SK-N-SH treated with all-trans-retinoic acid at 6 μM for 48 hours (cell line): ENCODE measurements at regions not wholly inside any gene's neighbourhood (a gene's known extent, or its start where the extent isn't known, plus 50 kb on each side); places are given as distances from the start of the nearest gene placed in this dataset.

Experiments used
- ATAC-seq: fragments of 200-7000 bp; cut with Tn5 transposase; 3 replicates; pipeline ENCODE4 v1.9.1; 2020; ENCODE audit warnings: mild to moderate bottlenecking, moderate library complexity
- ARNTL ChIP-seq: fragments of 450-650 bp; formaldehyde crosslinking; IDR thresholded peaks from 2 replicates; pipeline ENCODE4 v1.5.0; 2020; ENCODE audit warnings: low read depth, mild to moderate bottlenecking, moderate library complexity, borderline replicate concordance
- BACH2 ChIP-seq: fragments of 250-450 bp; sonication (Bioruptor Pico); IDR thresholded peaks from 2 replicates; pipeline ENCODE4 v1.9.0; 2021; ENCODE audit warnings: mild to moderate bottlenecking, borderline replicate concordance
- CSDC2 ChIP-seq: fragments of 250-450 bp; sonication (Bioruptor Pico); IDR thresholded peaks from 2 replicates; pipeline ENCODE4 v1.5.0; 2020; ENCODE audit warnings: mild to moderate bottlenecking, moderate library complexity
- ESRRG ChIP-seq: fragments of 250-450 bp; sonication (Bioruptor Pico); IDR thresholded peaks from 2 replicates; pipeline ENCODE4 v1.6.1; 2021; ENCODE audit warnings: mild to moderate bottlenecking
- GLIS3 ChIP-seq: fragments of 250-450 bp; sonication (Bioruptor Pico); IDR thresholded peaks from 2 replicates; pipeline ENCODE4 v1.5.0; 2020; ENCODE audit warnings: mild to moderate bottlenecking, moderate library complexity
- ISL1 ChIP-seq: fragments of 250-450 bp; sonication (Bioruptor Pico); IDR thresholded peaks from 2 replicates; pipeline ENCODE4 v2.1.2; 2022; ENCODE audit warnings: mild to moderate bottlenecking, moderate library complexity
- OSR1 ChIP-seq: fragments of 250-450 bp; sonication (Bioruptor Pico); IDR thresholded peaks from 2 replicates; pipeline ENCODE4 v1.8.0; 2022; ENCODE audit warnings: moderate library complexity, mild to moderate bottlenecking, inconsistent platforms
- PPARA ChIP-seq: fragments of 250-450 bp; sonication (Bioruptor Pico); IDR thresholded peaks from 2 replicates; pipeline ENCODE4 v1.5.0; 2020; ENCODE audit warnings: mild to moderate bottlenecking, borderline replicate concordance
- RARB ChIP-seq: fragments of 250-450 bp; sonication (Bioruptor Pico); IDR thresholded peaks from 2 replicates; pipeline ENCODE4 v1.8.0; 2021; ENCODE audit warnings: mild to moderate bottlenecking, moderate library complexity
- TCF4 ChIP-seq: fragments of 250-450 bp; sonication (Bioruptor Pico); IDR thresholded peaks from 2 replicates; pipeline ENCODE4 v1.8.0; 2021; ENCODE audit warnings: mild to moderate bottlenecking, moderate library complexity, borderline replicate concordance
- TOX ChIP-seq: fragments of 250-450 bp; sonication (Bioruptor Pico); IDR thresholded peaks from 2 replicates; pipeline ENCODE4 v1.8.0; 2021; ENCODE audit warnings: mild to moderate bottlenecking, moderate library complexity, borderline replicate concordance
- ZFP3 ChIP-seq: fragments of 250-450 bp; sonication (Bioruptor Pico); IDR thresholded peaks from 2 replicates; pipeline ENCODE4 v1.5.0; 2020; ENCODE audit warnings: mild to moderate bottlenecking, moderate library complexity
- ZFP30 ChIP-seq: fragments of 450-650 bp; formaldehyde crosslinking; IDR thresholded peaks from 2 replicates; pipeline ENCODE4 v1.5.0; 2022; ENCODE audit warnings: mild to moderate bottlenecking, moderate library complexity
- ZNF565 ChIP-seq: fragments of 450-650 bp; formaldehyde crosslinking; conservative IDR thresholded peaks from 2 replicates; pipeline ENCODE4 v1.5.0; 2020; ENCODE audit warnings: low read depth, mild to moderate bottlenecking, moderate library complexity
- ZNF8 ChIP-seq: fragments of 450-650 bp; formaldehyde crosslinking; IDR thresholded peaks from 2 replicates; pipeline ENCODE4 v1.5.0; 2020; ENCODE audit warnings: mild to moderate bottlenecking, moderate library complexity
- TF ChIP-seq, protein P1 (sequence below): fragments of 250-450 bp; sonication (Bioruptor Pico); IDR thresholded peaks from 2 replicates; pipeline ENCODE4 v1.5.0; 2020; ENCODE audit warnings: mild to moderate bottlenecking, moderate library complexity
- TF ChIP-seq, protein P2 (sequence below): fragments of 250-450 bp; sonication (Bioruptor Pico); IDR thresholded peaks from 2 replicates; pipeline ENCODE4 v1.8.0; 2021; ENCODE audit warnings: low read depth, mild to moderate bottlenecking, moderate library complexity, borderline replicate concordance
- TF ChIP-seq, protein P3 (sequence below): fragments of 250-450 bp; sonication (Bioruptor Pico); IDR thresholded peaks from 2 replicates; pipeline ENCODE4 v1.5.1; 2021; ENCODE audit warnings: mild to moderate bottlenecking, moderate library complexity
- TF ChIP-seq, protein P4 (sequence below): fragments of 250-450 bp; sonication (Bioruptor Pico); IDR thresholded peaks from 2 replicates; pipeline ENCODE4 v1.5.1; 2020; ENCODE audit warnings: low read depth, mild to moderate bottlenecking, moderate library complexity

DNA sequence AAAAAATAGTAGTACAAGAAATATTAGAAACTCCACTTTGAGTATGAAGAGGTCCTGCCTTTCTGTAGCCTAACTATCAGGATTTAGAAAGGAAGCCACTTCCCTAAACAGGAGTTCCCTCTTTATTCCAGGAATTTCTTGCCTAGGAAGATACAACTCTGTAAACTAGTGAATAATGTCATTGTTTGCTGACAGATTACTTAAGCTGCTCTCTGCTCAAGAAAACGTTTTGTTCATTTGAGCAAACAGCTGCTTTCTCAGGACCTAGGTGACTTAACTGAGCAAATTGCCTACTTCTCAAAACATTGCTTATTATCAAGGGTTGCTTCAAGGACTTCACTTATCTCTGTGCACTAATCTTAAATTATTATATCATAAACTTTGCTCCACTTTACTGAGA lies 1419.4 kb upstream of the SLC10A2 start (continued):
- TF ChIP-seq, protein P1, sequence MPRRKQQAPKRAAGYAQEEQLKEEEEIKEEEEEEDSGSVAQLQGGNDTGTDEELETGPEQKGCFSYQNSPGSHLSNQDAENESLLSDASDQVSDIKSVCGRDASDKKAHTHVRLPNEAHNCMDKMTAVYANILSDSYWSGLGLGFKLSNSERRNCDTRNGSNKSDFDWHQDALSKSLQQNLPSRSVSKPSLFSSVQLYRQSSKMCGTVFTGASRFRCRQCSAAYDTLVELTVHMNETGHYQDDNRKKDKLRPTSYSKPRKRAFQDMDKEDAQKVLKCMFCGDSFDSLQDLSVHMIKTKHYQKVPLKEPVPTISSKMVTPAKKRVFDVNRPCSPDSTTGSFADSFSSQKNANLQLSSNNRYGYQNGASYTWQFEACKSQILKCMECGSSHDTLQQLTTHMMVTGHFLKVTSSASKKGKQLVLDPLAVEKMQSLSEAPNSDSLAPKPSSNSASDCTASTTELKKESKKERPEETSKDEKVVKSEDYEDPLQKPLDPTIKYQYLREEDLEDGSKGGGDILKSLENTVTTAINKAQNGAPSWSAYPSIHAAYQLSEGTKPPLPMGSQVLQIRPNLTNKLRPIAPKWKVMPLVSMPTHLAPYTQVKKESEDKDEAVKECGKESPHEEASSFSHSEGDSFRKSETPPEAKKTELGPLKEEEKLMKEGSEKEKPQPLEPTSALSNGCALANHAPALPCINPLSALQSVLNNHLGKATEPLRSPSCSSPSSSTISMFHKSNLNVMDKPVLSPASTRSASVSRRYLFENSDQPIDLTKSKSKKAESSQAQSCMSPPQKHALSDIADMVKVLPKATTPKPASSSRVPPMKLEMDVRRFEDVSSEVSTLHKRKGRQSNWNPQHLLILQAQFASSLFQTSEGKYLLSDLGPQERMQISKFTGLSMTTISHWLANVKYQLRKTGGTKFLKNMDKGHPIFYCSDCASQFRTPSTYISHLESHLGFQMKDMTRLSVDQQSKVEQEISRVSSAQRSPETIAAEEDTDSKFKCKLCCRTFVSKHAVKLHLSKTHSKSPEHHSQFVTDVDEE (CRISPR knock-in tag), result no peak
- no peak for TF ChIP-seq ZNF565

DNA sequence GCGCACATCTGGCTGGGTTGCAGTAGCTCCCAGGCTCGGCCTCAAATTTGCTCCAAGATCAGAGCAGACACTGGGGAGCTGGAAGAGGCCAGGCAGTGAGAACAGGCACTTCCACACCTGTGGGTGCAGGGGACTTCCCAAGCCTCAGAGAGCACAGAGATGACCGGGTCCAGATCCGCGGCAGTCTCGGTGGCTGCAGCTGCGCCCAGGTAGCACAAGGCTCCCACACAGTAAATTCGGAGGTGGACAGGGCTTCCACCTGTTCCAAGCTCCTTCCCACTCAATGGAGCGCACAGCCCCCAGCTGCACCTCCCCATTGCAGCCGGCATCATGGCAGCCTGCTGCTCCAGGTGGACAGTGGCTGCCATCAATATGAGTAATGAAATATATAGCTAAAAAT lies 1417.4 kb upstream of the SLC10A2 start:
- no peak for TF ChIP-seq ARNTL (CRISPR knock-in tag)
- no peak for TF ChIP-seq TCF4 (CRISPR knock-in tag)
- TF ChIP-seq ZNF565, result no peak
- TF ChIP-seq OSR1 (CRISPR knock-in tag), result no peak
- ATAC-seq, result no peak

- TF ChIP-seq RARB (CRISPR knock-in tag), result no peak
- ATAC-seq, result no peak
Measured at GRCh38 chr13:104477261-104477660, 1411.0 kb upstream of the SLC10A2 start.

DNA sequence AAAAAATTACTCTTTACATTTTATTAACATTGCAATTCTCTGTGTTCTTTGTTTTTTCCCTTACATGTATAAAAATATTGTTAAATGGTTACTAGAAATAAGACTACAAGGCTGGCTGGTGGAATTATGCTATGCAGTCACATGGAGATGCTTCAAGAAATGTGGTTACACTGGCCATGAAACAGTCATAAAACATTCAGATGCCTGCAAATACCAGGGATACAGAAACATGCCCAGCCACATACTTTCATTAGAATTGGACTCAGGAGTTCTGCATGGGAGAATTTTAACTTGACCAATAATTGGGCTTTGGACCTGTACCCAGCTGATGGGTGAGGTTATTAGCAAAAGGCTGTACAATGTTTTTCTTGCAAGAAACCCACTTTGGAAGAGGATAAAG lies 1407.7 kb upstream of the SLC10A2 start:
- TF ChIP-seq, protein P2, sequence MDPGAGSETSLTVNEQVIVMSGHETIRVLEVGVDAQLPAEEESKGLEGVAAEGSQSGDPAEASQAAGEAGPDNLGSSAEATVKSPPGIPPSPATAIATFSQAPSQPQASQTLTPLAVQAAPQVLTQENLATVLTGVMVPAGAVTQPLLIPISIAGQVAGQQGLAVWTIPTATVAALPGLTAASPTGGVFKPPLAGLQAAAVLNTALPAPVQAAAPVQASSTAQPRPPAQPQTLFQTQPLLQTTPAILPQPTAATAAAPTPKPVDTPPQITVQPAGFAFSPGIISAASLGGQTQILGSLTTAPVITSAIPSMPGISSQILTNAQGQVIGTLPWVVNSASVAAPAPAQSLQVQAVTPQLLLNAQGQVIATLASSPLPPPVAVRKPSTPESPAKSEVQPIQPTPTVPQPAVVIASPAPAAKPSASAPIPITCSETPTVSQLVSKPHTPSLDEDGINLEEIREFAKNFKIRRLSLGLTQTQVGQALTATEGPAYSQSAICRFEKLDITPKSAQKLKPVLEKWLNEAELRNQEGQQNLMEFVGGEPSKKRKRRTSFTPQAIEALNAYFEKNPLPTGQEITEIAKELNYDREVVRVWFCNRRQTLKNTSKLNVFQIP (CRISPR knock-in tag), result no peak
- TF ChIP-seq, protein P3, sequence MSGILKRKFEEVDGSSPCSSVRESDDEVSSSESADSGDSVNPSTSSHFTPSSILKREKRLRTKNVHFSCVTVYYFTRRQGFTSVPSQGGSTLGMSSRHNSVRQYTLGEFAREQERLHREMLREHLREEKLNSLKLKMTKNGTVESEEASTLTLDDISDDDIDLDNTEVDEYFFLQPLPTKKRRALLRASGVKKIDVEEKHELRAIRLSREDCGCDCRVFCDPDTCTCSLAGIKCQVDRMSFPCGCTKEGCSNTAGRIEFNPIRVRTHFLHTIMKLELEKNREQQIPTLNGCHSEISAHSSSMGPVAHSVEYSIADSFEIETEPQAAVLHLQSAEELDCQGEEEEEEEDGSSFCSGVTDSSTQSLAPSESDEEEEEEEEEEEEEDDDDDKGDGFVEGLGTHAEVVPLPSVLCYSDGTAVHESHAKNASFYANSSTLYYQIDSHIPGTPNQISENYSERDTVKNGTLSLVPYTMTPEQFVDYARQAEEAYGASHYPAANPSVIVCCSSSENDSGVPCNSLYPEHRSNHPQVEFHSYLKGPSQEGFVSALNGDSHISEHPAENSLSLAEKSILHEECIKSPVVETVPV, result no peak
- TF ChIP-seq GLIS3 (CRISPR knock-in tag) (no peak), OSR1 (CRISPR knock-in tag) (no peak), TOX (CRISPR knock-in tag) (no peak), ISL1 (CRISPR knock-in tag) (no peak), BACH2 (CRISPR knock-in tag) (no peak), TCF4 (CRISPR knock-in tag) (no peak), ZNF565 (no peak), ZFP3 (CRISPR knock-in tag) (no peak)
- TF ChIP-seq, protein P4, sequence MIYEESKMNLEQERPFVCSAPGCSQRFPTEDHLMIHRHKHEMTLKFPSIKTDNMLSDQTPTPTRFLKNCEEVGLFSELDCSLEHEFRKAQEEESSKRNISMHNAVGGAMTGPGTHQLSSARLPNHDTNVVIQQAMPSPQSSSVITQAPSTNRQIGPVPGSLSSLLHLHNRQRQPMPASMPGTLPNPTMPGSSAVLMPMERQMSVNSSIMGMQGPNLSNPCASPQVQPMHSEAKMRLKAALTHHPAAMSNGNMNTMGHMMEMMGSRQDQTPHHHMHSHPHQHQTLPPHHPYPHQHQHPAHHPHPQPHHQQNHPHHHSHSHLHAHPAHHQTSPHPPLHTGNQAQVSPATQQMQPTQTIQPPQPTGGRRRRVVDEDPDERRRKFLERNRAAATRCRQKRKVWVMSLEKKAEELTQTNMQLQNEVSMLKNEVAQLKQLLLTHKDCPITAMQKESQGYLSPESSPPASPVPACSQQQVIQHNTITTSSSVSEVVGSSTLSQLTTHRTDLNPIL, result no peak

DNA sequence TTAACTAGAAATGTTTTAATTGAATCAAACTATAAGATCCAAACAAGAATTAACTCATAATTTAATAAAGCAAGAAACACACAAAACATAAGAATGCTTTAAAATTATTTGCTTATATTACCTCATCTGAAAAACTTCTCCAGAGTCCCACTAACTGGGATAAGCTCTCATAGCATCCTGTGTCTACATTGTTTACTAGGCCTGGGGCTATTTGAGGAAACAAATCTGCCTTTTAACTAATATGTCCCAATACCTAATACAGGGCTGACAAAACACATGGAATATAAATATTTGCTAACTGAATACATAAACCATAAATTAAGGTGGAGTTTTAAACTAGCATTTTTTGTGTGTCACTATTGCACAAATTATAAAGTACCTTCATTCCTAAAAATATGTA lies 1399.8 kb upstream of the SLC10A2 start:
- ATAC-seq, result no peak
- TF ChIP-seq ESRRG (CRISPR knock-in tag) (no peak), ZFP30 (no peak), ZNF565 (no peak), ARNTL (CRISPR knock-in tag) (no peak), ZFP3 (CRISPR knock-in tag) (no peak), OSR1 (CRISPR knock-in tag) (no peak), BACH2 (CRISPR knock-in tag) (no peak), ZNF8 (no peak), PPARA (CRISPR knock-in tag) (no peak), CSDC2 (no peak), RARB (CRISPR knock-in tag) (no peak)
- TF ChIP-seq, protein P1 (CRISPR knock-in tag), result no peak
- TF ChIP-seq, protein P2 (CRISPR knock-in tag), result no peak
- TF ChIP-seq, protein P4, result no peak

More for the DNA sequence above, 1407.7 kb upstream of the SLC10A2 start:
- ATAC-seq, result no peak
